ENCODE measurements at regions not wholly inside any gene's neighbourhood (a gene's known extent, or its start where the extent isn't known, plus 50 kb on each side); places are given as distances from the start of the nearest gene placed in this dataset.

DNA sequence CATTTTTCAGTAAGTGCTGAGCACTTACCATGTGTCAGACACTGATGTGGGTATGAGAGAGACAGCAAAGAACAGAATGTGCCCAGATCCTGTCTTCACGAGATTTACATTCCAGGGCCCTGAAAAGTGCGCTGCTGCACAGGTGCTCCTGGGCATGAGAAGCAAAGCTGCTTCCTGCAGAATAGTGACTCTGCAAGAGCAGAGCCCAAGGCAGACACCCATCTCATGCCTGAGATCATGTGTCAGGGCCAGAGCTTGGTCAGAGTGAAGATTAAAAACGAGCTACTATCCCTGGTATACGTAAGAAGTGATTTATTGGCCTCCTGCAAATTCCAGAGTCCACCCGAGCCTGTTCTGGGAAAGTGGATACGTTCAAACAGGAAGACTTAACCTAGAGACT lies 824.4 kb downstream of the GRID1 start:
- no peak for DNase-seq (ENCODE audit: low read depth in 2 of 2)

DNA sequence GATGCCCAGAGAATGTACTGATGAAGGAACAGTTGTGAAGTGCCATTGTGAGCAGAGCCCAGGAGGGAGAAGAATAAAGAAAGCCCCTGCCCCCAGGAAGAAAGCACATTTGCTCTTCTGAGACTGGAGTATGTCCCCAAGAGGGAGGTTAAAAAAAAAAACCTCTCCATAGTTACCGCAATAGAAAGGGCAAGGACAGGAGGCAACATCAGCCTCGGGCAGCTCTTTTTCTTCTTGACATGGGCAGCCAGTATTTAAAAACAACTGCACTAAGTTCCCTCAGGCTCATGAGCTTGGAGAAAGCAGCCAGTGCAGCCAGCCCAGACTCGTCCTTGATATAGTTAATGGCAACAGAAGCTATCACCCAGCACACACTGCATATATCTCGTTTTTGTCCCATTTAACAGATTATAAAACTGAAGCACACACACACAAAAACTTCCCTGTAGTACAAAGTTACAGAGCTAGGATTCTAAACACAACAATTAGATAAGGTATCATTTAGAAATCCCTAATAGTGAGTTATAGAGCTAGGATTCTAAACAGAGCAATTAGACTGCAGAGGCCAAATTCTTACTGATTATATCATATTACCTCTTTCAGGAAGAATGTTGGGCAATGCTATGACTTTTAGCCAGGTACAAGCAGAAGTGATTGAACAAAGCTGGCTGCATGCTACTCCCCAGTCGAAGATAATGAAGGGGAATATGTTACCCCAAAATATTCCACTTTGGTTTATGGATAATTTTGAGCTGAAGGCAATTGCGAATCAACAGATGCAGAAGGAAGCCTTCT lies 823.5 kb downstream of the GRID1 start:
- DNase-seq (ENCODE audit: low read depth in 2 of 2): no peak

DNA sequence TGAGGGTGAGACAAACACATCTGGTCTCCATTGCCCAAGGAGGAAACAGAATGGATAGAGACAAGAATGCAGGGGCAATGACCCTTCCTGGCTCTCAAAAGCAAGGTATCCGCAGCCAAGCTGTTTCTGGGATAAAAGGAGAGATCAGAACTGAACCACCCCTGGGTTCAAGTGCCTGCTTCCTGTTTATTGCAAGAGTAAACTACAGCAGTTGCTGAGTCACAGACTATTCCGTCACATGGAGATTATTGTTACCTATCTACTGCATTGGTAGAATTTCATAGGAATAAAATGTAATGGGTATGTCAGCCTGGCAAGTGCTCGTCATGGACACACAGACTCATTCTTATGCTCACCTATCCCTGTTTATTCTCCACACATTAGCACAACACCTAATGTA lies 821.6 kb downstream of the GRID1 start:
- DNase-seq (ENCODE audit: low read depth in 2 of 2): no peak

DNA sequence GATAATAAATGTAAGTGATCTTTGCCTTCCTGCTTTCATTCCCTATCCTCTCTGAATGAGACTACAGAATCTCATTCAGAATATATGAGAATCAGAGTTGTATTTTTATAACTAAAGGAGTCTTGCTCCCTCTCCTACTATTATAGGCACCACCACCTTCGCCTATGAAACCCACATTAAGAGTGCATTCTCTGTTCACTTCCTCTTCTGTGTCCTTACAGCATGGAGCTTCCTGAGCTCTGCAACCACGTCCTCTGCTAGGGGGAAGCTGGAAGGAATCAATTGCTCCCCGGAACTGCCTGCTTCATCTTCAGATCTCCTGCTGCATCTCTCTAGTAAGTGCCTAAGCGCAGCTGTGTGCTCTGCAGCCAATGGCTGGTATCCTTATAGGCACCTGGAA lies 820.7 kb downstream of the GRID1 start:
- no peak for DNase-seq (ENCODE audit: low read depth in 2 of 2)

DNA sequence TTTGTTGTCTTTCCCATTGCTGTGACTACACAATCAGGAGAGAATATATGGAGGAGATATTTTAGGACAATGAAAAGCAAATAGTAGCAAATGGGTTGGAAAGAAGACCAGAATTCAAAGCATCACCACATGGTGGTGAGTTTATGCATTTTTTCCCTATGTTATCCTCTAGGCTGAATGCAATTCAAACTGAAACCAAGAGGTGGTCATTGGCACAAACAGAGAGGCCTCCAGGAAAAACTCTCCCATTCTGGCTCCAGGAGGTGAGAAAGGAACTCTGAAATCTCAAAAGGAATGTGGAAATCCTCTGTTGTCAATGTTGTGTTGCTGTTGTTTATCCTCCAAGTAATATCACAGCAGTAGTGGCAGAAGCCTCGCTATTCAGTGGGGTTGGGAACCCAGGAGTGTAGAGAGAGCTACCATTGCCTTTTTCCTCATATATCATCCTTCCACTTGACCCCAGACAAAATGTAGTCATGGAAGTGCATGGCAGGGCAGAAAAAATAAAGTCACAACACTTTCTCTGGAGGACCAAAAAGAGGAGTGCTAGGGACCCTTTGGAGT lies 819.1 kb downstream of the GRID1 start:
- no peak for DNase-seq (ENCODE audit: low read depth in 2 of 2)

DNA sequence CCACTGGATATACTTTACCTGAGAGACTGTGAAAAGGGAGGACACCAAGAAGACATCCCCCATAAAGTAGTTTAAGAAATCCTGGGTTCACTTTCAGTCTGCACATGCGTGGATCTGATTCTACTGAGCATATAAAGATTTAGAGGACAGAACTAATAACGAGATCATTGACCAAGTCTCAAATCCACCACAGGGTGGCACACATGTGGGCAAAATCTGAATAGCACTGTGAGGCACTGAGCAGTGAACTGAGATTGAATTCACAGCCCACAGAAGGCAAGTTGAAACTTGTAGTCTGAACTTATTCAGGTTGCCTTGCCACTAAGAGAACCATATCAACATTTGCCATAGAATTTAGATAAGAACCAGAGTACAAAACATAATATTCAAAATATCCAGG lies 818.6 kb downstream of the GRID1 start:
- DNase-seq (ENCODE audit: low read depth in 2 of 2): no peak
